ENCODE measurements at regions not wholly inside any gene's neighbourhood (a gene's known extent, or its start where the extent isn't known, plus 50 kb on each side); places are given as distances from the start of the nearest gene placed in this dataset.

DNA sequence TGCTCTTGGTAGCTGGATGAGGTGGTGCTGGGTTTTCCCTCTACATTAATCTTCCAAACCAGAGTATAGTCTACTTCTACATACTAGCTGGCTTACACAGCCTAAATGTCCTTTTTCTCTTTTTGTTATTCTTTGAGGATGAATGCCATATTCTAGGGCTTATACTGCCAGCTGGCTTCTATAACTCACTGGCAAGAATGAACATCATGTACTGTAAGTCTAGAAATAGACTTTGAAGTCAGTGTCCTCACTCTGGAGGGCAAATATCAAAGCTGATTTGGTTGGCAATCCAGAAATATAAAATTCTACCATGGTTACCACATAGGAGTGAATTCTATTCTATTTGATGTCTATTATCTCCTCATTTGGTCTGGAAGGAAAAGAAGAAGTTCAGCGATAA is 251.7 kb upstream of the TYRP1 start:
- intact Hi-C loops (cut with DNase I): no loop called here
- Histone ChIP-seq H3K36me3 (no peaks in the 10 kb centered on the region), H3K27ac (no peak overlapping the region), H3K9me3 (no peaks in the 10 kb centered on the region), H3K4me1 (no peaks in the 10 kb centered on the region), H3K27me3 (no peaks in the 10 kb centered on the region), H3K4me3 (no peak overlapping the region)
- TF ChIP-seq POLR2AphosphoS5 (IDR thresholded peaks at IDR 0.05; ENCODE audit: insufficient read depth in 1 of 2, low read depth in 1 of 2) (no peak), POLR2A (IDR thresholded peaks at IDR 0.05) (no peak)
- TF ChIP-seq, protein P1, sequence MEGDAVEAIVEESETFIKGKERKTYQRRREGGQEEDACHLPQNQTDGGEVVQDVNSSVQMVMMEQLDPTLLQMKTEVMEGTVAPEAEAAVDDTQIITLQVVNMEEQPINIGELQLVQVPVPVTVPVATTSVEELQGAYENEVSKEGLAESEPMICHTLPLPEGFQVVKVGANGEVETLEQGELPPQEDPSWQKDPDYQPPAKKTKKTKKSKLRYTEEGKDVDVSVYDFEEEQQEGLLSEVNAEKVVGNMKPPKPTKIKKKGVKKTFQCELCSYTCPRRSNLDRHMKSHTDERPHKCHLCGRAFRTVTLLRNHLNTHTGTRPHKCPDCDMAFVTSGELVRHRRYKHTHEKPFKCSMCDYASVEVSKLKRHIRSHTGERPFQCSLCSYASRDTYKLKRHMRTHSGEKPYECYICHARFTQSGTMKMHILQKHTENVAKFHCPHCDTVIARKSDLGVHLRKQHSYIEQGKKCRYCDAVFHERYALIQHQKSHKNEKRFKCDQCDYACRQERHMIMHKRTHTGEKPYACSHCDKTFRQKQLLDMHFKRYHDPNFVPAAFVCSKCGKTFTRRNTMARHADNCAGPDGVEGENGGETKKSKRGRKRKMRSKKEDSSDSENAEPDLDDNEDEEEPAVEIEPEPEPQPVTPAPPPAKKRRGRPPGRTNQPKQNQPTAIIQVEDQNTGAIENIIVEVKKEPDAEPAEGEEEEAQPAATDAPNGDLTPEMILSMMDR (IDR thresholded peaks at IDR 0.05): no peak
- DNase-seq (ENCODE audit: extremely low spot score in 2 of 2): no peak

DNA sequence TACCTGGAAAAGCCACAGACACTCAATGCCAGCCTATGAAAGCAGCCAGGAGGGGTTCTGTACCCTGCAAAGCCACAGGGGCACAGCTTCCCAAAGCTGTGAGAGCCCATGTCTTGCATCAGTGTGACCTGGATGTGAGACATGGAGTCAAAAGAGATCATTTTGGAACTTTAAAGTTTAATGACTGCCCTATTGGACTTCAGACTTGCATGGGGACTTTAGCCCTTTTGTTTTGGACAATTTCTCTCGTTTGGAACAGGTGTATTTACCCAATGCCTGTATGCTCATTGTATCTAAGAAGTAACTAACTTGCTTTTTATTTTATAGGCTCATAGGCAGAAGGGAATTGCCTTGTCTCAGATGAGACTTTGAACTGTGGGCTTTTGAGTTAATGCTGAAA is 244.9 kb upstream of the TYRP1 start:
- no peak for TF ChIP-seq POLR2AphosphoS5 (IDR thresholded peaks at IDR 0.05; ENCODE audit: insufficient read depth in 1 of 2, low read depth in 1 of 2)
- TF ChIP-seq, protein P1 (IDR thresholded peaks at IDR 0.05): no peak
- TF ChIP-seq POLR2A (IDR thresholded peaks at IDR 0.05): no peak
- no peak overlapping the region for H3K4me3 ChIP-seq
- H3K4me1 ChIP-seq: no peaks in the 10 kb centered on the region
- no peak for DNase-seq (ENCODE audit: extremely low spot score in 2 of 2)
- H3K27me3 ChIP-seq: no peaks in the 10 kb centered on the region
- intact Hi-C loops (cut with DNase I): no loop called here
- no peak overlapping the region for H3K27ac ChIP-seq
- H3K9me3 ChIP-seq: no peaks in the 10 kb centered on the region
- H3K36me3 ChIP-seq: no peaks in the 10 kb centered on the region

DNA sequence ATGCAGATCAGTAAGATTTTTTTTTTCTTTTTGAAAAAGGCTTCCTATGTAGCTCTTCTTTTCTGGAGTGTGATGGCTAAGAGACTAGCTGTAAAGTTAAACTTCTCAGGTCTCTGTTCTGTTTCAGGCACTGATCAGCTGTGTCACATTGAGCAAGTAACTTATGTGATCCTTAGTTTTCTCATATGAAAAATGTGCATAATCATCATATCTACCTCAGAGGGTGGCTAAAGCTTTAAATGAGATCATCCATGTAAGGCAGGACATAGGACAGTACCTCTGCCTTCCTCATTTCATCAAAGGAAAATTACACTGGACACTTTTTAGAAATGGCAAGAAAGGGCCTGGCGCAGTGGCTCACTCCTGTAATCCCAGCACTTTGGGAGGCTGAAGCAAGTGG is 235.9 kb upstream of the TYRP1 start:
- DNase-seq (ENCODE audit: extremely low spot score in 2 of 2): no peak
- intact Hi-C loops (cut with DNase I): no loop called here
- Histone ChIP-seq H3K27ac (no peak overlapping the region), H3K4me3 (no peak overlapping the region), H3K27me3 (no peaks in the 10 kb centered on the region), H3K36me3 (no peaks in the 10 kb centered on the region), H3K9me3 (no peaks in the 10 kb centered on the region), H3K4me1 (no peaks in the 10 kb centered on the region)
- TF ChIP-seq POLR2AphosphoS5 (IDR thresholded peaks at IDR 0.05; ENCODE audit: insufficient read depth in 1 of 2, low read depth in 1 of 2) (no peak), POLR2A (IDR thresholded peaks at IDR 0.05) (no peak)
- TF ChIP-seq, protein P1 (IDR thresholded peaks at IDR 0.05): no peak

DNA sequence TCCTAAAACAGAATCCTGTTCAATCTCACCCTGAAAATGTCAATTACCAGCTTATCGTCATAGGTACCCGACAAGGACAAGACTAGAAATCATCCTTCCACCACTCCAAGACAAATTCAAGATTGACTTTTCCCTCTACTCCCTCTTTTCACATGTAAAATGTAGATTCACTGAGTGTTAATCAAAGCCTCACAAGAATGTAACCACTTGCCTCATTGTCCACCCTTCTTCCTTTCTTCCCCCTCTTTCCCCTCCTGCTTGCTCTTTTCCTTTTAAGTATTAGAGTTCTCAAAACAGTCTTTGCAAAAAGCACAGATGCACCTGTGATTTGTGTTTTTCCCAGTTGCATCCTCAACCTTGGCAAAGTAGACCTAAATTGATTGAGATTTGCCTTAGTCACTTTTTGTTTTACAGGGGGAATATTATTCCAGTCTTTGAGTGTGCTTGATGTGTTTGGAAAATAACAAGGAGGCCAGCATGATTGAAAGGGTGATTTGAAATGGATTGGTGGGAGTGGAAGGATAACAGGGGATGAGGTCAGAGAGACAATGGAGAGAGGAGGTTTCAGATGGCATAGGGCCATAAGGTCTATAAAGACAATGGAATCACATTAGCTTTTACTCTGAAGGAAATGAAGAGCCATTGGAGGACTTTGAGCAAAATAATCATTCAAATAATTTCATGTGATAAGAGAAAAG is 231.3 kb upstream of the TYRP1 start:
- no peaks in the 10 kb centered on the region for H3K27me3 ChIP-seq
- TF ChIP-seq, protein P1 (IDR thresholded peaks at IDR 0.05): no peak
- no peak for TF ChIP-seq POLR2A (IDR thresholded peaks at IDR 0.05)
- TF ChIP-seq POLR2AphosphoS5 (IDR thresholded peaks at IDR 0.05; ENCODE audit: insufficient read depth in 1 of 2, low read depth in 1 of 2): no peak
- DNase-seq (ENCODE audit: extremely low spot score in 2 of 2): no peak
- H3K27ac ChIP-seq: no peak overlapping the region
- H3K4me1 ChIP-seq: no peaks in the 10 kb centered on the region
- H3K4me3 ChIP-seq: no peak overlapping the region
- intact Hi-C loops (cut with DNase I): no loop called here
- no peaks in the 10 kb centered on the region for H3K9me3 ChIP-seq
- H3K36me3 ChIP-seq: no peaks in the 10 kb centered on the region

DNA sequence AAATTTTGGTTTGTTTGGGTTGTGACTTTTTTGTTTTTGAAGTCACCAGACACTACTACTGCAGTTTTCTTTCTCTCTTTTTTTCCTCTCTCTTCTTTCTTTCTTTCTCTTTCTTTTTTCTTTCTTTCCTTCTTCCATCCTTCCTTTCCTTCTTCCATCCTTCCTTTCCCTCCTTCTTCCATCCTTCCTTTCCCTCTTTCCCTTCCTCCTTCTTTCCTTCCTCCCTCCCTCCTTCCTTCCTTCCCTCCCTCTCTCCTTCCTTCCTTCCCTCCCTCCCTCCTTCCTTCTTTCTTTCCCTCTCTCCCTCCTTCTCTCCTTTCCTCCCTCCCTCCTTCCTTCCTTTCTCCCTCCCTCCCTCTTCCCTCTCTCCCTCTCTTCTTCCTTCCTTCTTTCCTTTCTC is 230.3 kb upstream of the TYRP1 start:
- TF ChIP-seq POLR2AphosphoS5 (IDR thresholded peaks at IDR 0.05; ENCODE audit: insufficient read depth in 1 of 2, low read depth in 1 of 2) (no peak), POLR2A (IDR thresholded peaks at IDR 0.05) (no peak)
- TF ChIP-seq, protein P1 (IDR thresholded peaks at IDR 0.05): no peak
- H3K4me1 ChIP-seq: no peaks in the 10 kb centered on the region
- no peaks in the 10 kb centered on the region for H3K9me3 ChIP-seq
- H3K4me3 ChIP-seq: no peak overlapping the region
- intact Hi-C loops (cut with DNase I): no loop called here
- no peaks in the 10 kb centered on the region for H3K27me3 ChIP-seq
- no peak for DNase-seq (ENCODE audit: extremely low spot score in 2 of 2)
- no peaks in the 10 kb centered on the region for H3K36me3 ChIP-seq
- no peak overlapping the region for H3K27ac ChIP-seq

Data from vagina (tissue), 2 donors.